ENCODE measurements at regions not wholly inside any gene's neighbourhood (a gene's known extent, or its start where the extent isn't known, plus 50 kb on each side); places are given as distances from the start of the nearest gene placed in this dataset.

GRCh38 chr10:57723305-57723704 is 544.4 kb downstream of the IPMK start:
- DNase-seq (ENCODE audit: extremely low spot score, unreplicated experiment) = no peak
- no peaks in the 10 kb centered on the region for H3K36me3 Mint-ChIP-seq
- no peaks in the 10 kb centered on the region for H3K4me1 Mint-ChIP-seq (ENCODE audit: unreplicated experiment)
- H3K9me3 Mint-ChIP-seq = no peaks in the 10 kb centered on the region
- H3K27ac Mint-ChIP-seq = no peak overlapping the region
- no peak overlapping the region for H3K4me3 Mint-ChIP-seq
- no peak for TF ChIP-seq CTCF (conservative IDR thresholded peaks at IDR 0.05)
- H3K27me3 Mint-ChIP-seq = no peaks in the 10 kb centered on the region

DNA sequence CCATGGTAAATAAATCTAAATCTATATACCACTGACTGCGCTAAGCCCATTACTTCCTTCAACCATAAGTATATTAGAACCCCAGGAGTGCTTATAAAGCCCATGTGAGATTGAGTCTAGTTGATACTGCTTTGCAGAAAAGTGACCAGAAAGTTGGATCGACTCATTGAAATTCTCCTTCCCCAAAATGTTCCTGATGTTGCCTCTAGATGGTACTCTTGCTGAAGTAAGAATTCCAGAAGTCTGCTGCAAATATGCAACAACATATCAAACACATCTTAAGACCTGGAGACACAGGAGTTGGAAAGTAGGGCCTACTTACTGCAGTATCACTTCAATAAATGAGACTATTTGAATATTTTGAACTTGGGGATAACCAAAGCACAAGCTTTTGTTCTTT is 550.8 kb downstream of the IPMK start:
- no peak overlapping the region for H3K27ac Mint-ChIP-seq
- DNase-seq (ENCODE audit: extremely low spot score, unreplicated experiment) = no peak
- TF ChIP-seq CTCF (conservative IDR thresholded peaks at IDR 0.05) = peak; percentile 61
- no peaks in the 10 kb centered on the region for H3K4me1 Mint-ChIP-seq (ENCODE audit: unreplicated experiment)
- H3K9me3 Mint-ChIP-seq = no peaks in the 10 kb centered on the region
- no peaks in the 10 kb centered on the region for H3K36me3 Mint-ChIP-seq
- no peak overlapping the region for H3K4me3 Mint-ChIP-seq
- no peaks in the 10 kb centered on the region for H3K27me3 Mint-ChIP-seq

DNA sequence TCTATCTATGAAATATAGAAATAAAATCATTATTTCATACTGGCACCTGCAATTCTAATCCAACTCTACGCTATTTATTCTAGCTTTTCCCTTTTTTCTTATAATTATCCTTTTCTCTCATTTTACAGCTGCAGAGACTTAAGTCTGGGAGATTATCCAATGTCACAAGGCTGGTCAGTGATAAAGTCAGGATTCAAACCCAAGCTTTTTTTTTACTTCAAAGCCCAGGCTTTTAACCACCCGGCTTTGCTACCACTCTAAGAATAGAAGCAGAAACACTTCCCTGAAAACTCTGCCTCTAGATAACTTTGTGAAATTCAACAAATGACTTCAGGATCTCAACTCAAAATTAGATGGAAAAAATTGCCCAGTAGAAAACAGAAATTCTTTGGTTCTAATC is 552.5 kb downstream of the IPMK start:
- H3K9me3 Mint-ChIP-seq = no peaks in the 10 kb centered on the region
- H3K36me3 Mint-ChIP-seq = no peaks in the 10 kb centered on the region
- H3K27me3 Mint-ChIP-seq = no peaks in the 10 kb centered on the region
- H3K4me1 Mint-ChIP-seq (ENCODE audit: unreplicated experiment) = no peaks in the 10 kb centered on the region
- no peak for TF ChIP-seq CTCF (conservative IDR thresholded peaks at IDR 0.05)
- DNase-seq (ENCODE audit: extremely low spot score, unreplicated experiment) = no peak
- no peak overlapping the region for H3K4me3 Mint-ChIP-seq
- no peak overlapping the region for H3K27ac Mint-ChIP-seq

- H3K9me3 Mint-ChIP-seq = no peaks in the 10 kb centered on the region
- no peak for TF ChIP-seq CTCF (conservative IDR thresholded peaks at IDR 0.05)
- no peak overlapping the region for H3K4me3 Mint-ChIP-seq
- no peak overlapping the region for H3K27ac Mint-ChIP-seq
- no peaks in the 10 kb centered on the region for H3K27me3 Mint-ChIP-seq
- DNase-seq (ENCODE audit: extremely low spot score, unreplicated experiment) = no peak
- H3K36me3 Mint-ChIP-seq = no peaks in the 10 kb centered on the region
- H3K4me1 Mint-ChIP-seq (ENCODE audit: unreplicated experiment) = no peaks in the 10 kb centered on the region
Measured at GRCh38 chr10:57707300-57707658, 560.4 kb downstream of the IPMK start.

DNA sequence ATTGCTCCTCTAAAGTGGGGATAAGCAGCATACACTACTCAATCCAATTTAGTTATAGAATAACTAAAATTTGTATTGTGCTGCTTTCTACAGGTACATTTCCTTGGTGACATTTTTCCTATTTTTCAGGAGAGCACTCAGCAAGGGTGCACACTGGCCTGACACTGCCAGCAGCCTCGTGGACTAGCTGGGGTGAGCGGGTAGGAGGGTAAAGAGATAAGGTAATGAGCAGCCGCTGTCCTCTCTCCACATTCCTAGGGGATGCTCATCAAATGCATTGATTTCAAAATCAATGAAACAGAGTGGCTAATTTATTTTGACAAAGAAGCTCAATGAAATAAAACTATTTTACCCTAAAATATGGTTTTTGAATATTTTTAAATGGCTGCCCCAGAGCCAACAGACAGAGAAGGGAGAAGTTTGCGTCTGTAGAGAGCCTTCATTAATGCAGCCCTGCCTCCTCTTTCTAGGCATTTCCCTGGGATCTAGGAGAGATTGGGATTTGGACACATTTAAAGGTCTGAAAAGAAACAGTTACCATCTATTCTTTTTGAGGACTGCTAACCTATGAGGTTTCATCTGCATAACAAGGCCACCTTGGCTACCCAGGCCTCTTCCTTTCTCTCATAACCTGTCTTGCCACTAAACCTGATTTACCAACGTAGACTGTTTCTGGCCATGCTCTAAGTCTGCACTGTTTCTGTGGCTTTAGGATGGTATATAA is 561.0 kb downstream of the IPMK start:
- Mint-ChIP-seq H3K4me3 (no peak overlapping the region), H3K27me3 (no peaks in the 10 kb centered on the region)

More for the DNA sequence above, 561.0 kb downstream of the IPMK start:
- no peak overlapping the region for H3K27ac Mint-ChIP-seq
- H3K9me3 Mint-ChIP-seq = no peaks in the 10 kb centered on the region
- no peak for DNase-seq (ENCODE audit: extremely low spot score, unreplicated experiment)
- H3K36me3 Mint-ChIP-seq = no peaks in the 10 kb centered on the region
- TF ChIP-seq CTCF (conservative IDR thresholded peaks at IDR 0.05) = no peak
- H3K4me1 Mint-ChIP-seq (ENCODE audit: unreplicated experiment) = no peaks in the 10 kb centered on the region
